ENCODE measurements at regions not wholly inside any gene's neighbourhood (a gene's known extent, or its start where the extent isn't known, plus 50 kb on each side); places are given as distances from the start of the nearest gene placed in this dataset.

GRCh38 chr2:234596696-234597575 is 100.1 kb upstream of the ARL4C start:
- DNase-seq (ENCODE audit: low read depth) = no peak

- no peak for DNase-seq (ENCODE audit: low read depth)
Observed at GRCh38 chr2:234595829-234596228, 98.9 kb upstream of the ARL4C start.

- DNase-seq (ENCODE audit: low read depth) = no peak
Observed at GRCh38 chr2:234594715-234595114, 97.8 kb upstream of the ARL4C start.

DNA sequence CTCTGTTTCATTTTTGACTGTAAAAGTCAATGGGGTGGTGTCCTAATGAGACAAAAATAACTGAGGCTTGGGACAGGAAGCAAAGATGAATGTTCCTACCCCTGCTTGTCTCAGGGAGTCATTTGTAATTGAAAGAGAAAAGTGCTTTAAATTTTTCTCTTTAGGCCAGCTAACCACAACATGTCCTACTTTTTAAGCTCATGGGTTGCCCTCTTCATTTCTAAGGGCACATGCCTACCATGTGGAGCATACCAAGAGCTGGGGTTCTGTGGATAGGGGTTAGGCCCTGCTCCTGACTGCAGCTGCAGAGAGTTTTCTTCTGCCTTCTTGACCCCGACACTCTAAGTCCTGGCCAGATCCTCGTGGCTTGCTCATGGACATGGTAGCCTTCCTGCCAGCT is 96.8 kb upstream of the ARL4C start:
- DNase-seq (ENCODE audit: low read depth) = no peak

DNA sequence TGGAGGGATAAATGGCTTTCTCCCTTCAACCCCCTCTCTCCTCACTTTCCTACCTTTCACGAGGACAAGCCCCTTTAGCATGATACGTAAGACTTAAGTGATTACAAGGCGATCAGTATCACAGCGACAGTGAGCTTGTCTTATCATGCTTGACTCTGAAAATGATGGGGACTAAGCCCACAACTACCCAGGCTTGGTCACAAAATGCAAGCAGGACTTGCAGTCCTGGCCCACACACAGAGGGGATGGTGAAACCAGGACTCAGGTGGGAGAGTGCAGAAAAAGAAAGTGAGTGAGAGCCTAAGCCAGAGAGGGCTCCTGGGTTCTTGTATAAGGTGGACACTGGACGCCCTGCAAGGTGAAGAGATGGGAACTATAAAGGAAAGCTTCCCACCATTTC is 95.7 kb upstream of the ARL4C start:
- DNase-seq (ENCODE audit: low read depth) = no peak

DNA sequence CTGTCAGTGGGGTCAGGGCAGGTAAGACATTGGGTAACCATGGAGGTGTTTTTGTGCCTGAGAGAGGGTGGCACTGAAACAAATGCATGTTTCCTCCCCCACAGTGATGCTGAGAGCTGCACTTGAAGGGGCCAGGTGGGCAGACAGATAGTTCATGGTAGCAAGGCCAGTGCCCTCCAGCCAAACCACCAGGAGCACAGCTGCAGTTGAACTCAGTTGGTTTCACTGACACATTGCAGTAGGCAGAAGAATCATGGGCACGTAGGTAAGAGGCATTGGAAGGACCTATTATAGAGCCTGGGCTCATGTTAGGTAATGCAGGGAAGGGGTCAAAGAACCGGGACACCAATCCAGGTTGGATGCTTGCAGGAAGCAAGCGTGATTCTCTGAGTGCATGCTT is 93.2 kb upstream of the ARL4C start:
- no peak for DNase-seq (ENCODE audit: low read depth)

- no peak for DNase-seq (ENCODE audit: low read depth)
Observed at GRCh38 chr2:234588054-234588430, 91.2 kb upstream of the ARL4C start.

DNA sequence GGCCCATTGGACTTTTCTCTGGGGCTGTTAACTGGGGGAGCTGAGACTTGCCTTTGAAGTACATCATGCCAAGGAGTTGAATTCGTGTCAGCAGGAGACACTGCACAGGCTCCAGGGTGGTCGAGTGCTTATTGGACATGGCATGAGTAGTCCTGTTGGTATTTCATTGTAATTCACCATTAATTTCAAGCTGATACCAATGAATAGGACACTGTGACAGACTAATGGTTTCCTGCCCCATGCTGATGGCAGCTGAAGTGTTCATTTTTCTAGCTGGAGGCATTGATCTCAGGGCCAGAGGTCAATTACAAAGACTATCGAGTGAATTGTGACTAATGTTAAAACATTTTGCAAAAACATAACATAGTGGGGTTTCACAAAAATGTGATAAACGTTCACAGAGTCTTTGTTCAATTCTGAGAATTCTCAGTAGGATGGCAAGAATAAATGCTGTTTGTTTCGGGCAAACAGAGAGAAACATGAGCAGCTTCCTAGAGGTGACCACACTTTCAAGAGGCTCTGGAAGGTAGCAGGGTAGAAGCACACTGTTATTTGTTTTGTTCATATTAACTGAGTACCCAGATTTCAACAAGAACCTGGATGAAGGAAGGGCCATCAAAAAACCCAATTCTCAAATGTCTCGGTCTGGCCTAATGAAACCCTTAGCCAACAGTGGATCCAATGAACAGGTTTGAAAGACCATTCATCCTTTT is 90.6 kb upstream of the ARL4C start:
- no peak for DNase-seq (ENCODE audit: low read depth)

DNA sequence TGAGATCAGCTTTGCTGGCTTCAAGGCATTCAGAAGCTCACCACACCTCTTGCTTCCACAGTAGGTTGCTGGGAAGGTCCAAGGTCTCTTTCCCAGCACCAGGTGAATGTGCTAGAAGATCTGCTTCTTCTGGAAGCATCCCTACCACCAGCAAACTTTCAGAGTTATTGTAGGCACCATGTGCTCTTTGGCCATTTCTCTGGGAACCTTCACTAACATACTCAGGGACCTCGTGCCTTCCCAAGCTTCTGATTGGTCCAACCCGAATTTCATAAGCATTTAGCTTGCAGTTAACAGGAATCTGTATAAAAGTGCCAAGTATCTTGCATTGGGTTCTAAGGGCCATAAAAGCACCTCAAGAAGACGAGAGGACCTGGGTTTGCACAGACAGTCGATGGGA is 86.5 kb upstream of the ARL4C start:
- no peak for DNase-seq (ENCODE audit: low read depth)

DNA sequence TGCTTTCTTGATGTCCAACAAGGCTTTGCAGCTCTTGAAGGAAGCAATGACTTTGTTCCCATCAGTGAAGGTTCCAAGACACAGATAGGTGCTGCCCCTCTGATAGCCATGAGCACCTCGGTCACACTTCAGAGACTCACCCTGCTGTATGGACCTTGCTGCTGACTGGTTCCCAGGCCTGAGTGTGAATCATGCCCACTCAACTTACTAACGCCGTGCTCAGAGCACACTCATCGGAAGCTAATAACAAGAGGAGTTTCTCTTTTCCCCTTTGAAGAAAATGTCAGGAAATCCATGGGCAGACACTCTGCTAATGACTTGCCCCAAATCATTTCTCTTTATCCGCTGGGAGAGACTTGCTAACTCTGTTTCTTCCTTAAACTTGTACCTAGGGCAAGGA is 83.8 kb upstream of the ARL4C start:
- DNase-seq (ENCODE audit: low read depth) = no peak

GRCh38 chr2:234579231-234579962 is 82.5 kb upstream of the ARL4C start:
- no peak for DNase-seq (ENCODE audit: low read depth)

DNA sequence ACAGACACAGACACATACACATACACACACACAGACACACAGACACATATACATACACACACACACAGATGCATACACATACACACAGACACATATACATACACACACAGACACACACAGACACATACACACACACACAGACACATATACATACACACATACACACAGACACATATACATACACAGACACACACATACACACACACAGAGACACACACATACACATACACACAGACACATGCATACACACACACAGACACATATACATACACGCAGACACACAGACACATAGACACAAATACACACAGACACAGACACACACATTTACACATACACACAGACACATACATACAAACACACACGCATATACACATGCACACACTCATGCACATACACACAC is 81.5 kb upstream of the ARL4C start:
- DNase-seq (ENCODE audit: low read depth) = no peak

DNA sequence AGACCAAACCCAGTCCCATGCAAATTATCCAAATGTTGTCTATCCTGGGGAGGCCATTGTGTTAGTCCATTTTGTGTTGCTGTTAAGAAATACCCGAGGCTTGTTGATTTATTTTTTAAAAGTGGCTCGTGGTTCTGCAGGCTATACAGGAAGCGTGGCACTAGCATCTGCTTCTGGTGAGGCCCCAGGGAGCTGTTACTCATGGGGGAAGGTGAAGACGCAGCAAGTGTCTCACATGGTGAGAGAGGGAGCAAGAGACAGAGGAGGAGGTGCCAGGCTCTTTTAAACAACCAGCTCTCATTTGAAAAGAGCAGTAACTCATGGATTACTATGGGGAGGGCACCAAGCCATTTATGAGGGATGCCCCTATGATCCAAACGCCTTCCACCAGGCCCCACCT is 80.3 kb upstream of the ARL4C start:
- no peak for DNase-seq (ENCODE audit: low read depth)

- no peak for DNase-seq (ENCODE audit: low read depth)
Observed at GRCh38 chr2:234571620-234572407, 74.9 kb upstream of the ARL4C start.

DNA sequence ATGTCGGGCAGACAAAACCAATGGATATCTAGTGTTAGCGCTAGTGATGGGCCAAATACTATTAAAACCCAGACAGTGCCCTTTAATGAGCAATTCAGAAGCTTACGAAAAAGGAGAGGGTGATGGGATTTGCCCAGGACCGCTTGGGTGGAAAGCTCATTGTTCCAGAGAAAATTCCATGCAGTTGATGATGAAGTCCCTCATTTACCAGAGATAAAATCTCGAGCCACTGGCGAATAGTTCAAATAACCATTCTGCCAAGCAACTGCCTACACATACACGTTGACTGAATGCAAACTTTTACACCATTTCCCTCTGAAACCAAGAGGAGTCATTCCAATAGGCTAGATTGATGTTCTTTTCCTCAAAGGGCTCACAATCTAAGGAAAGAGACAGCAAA is 73.6 kb upstream of the ARL4C start:
- DNase-seq (ENCODE audit: low read depth) = no peak

DNA sequence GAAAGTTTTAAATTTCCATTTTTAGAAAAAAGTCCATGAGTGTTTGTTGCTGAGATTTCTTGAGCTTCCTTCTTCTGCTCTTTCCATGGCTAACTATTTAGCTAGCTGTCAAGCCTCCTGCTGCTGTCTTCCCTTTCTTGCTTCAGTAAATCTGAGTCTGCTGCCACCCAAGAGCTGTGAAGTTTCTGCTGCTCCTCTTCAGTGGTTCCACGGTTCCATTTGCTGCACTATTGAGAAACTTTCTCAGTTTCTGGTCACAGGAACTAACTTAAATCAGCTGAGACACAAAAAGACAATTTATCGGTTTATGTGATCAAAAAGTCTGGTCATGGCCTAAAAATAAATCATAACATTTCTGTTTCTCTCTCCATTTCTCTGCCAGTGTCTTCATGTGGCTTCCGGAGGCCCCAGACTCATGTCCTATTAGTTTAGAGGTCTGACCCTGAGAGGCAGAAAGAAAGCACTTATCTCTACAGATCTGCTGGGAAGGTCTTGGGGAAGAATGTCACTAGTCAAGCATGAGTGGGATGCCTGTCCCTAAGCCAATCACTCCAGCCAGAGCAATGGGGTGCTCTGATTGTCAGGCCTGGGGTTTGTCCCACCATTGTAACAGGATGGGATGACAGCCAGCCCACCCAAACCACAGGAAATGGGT is 73.0 kb upstream of the ARL4C start:
- no peak for DNase-seq (ENCODE audit: low read depth)

DNA sequence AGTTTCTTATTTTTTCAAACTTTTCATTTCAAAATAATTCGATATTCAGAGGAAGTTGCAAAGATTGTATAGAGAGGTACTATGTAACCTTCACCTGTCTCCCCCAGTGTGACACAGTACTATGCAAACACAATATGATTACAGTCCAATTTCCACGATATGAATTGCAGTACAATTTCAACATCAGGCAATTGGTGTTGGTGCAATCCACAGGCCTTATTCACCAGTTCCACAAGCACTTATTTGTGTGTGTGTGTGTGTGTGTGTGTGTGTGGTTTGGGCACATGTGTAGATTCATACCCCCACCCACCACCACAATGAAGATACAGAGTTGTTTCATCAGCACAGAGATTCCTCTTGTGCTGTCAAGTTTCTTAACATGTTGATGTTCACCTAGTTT is 69.7 kb upstream of the ARL4C start:
- no peak for DNase-seq (ENCODE audit: low read depth)

- no peak for DNase-seq (ENCODE audit: low read depth)
Observed at GRCh38 chr2:234565842-234566619, 69.2 kb upstream of the ARL4C start.

DNA sequence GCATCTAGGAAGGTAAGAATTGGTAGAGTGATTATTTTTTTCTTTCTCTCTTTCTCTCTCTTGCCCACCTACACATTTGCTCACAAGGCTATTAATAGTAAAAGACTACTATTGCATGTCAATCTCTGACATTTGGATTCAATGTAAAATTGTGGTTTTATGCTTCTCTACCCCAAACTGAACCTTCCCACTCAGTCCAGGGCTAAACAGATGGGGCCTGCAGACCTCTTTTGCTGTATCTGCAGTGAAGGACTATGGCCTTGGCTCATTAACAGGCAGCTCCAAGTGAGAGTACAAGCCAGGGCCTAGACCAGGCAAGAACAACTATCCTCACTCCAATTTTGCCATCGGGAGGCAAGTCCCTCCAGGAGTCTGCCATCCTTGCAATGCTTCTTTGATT is 68.3 kb upstream of the ARL4C start:
- DNase-seq (ENCODE audit: low read depth) = no peak

DNA sequence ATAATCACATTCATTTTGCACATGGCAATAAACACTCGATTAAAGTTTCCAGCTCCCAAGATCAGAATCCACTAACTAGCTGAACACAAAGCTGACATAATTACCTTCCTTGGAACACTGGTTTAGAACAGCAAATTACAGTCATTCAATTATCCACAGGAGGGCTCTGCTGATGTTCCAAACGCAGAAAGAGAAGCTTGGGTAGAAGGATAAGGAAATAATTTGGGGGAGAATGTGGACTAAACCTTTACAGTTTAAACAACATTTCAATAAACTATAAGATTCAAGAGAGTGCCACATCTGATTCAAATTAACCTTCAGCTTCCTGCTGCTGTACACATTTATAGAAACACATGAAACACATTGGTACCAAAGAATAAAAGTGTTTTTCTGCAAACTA is 67.8 kb upstream of the ARL4C start:
- no peak for DNase-seq (ENCODE audit: low read depth)

- no peak for DNase-seq (ENCODE audit: low read depth)
Observed at GRCh38 chr2:234559609-234560008, 62.7 kb upstream of the ARL4C start.
